GM21619 (cell line): ENCODE measurements at regions not wholly inside any gene's neighbourhood (a gene's known extent, or its start where the extent isn't known, plus 50 kb on each side); places are given as distances from the start of the nearest gene placed in this dataset.
"Not testable (repeated sequence)": the region's sequence is repeated elsewhere in the genome, so short reads cannot be mapped to it uniquely, and the experiment has no call there.

ENCODE experiments used
- ATAC-seq: cut with Tn5 transposase; IDR thresholded peaks from one replicate; pipeline ENCODE4 v1.9.1; 2021; ENCODE audit not compliant: unreplicated experiment

- ATAC-seq: no peak
Observed at GRCh38 chr18:56489893-56490292, 148.5 kb downstream of the TXNL1 start.

DNA sequence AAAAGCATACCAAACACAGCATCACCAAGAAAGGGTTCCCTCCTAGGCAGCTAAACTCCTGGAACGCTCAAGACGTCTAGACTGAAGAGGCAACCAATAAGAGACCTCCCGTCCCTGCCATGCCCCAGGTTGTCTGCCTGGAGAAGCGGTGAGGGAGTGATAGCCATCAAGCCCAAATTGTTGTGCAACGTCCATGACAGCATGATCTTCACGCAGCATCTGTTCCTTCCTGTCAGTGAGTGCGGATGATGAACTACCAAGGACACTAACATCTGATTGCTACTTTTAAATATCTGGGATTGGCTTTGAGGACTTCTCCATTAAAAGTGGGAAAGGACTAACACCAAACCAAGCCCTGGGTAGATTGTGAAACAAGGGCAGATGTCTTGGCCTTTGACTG, 149.7 kb downstream of the TXNL1 start:
- ATAC-seq: no peak

- ATAC-seq: no peak
Observed at GRCh38 chr18:56487801-56488200, 150.6 kb downstream of the TXNL1 start.

DNA sequence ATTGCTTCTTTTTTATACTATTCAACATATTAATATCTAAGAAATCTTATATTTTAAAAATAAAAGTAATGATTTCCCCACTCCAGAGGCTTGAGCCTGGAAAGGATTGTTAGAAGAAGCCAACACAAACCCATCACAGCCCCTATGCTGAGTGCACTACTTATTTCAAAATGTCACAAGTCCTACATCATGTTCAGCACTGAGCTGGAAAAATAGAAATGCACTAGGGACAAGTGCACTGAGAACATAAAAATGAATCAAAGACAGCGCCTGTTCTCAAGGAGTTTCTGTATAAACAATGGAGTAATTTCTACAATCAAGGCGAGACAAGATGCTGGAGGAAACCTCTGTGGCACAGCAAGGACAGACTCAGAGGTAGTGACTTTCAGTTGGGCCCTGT, 155.0 kb downstream of the TXNL1 start:
- no peak for ATAC-seq

DNA sequence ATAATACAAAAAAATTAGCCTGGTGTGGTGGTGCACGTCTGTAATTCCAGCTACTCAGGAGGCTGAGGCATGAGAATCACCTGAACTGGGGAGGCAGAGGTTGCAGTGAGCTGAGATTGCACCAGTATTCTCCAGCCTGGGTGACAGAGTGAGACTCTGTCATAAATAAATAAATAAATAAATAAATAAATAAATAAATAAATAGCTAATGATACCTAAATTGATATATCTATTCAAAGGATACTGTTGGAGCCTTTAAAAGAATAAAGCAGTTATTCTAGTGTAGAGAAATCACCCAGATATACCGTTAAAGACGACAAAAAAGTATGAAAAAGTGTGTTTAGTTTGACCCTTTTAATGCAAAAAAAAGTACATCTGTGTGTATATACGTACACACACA, 155.6 kb downstream of the TXNL1 start:
- not testable (repeated sequence) for ATAC-seq

- no peak for ATAC-seq
Observed at GRCh38 chr18:56481751-56482150, 156.6 kb downstream of the TXNL1 start.

DNA sequence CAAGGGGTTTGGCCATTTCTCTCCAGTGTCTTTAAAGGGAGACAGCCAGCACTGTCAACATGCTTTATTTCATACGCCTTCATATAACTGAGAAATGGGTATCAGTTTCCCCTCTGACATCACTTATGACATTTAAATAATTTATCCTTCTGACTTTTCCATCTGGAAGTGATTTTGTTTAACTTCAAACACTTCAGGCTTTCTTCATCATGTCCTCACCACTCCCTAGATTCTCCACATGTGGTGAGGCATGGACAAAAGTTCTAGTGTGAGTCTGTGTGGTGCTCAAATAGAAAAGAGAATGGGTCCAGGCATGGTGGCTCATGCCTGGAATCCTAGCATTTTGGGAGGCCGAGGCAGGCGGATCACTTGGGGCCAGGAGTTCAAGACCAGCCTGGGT, 158.6 kb downstream of the TXNL1 start:
- ATAC-seq: no peak

GRCh38 chr18:56475250-56475649, 163.1 kb downstream of the TXNL1 start:
- ATAC-seq: no peak

- ATAC-seq: no peak
Observed at GRCh38 chr18:56473400-56474024, 164.9 kb downstream of the TXNL1 start.

GRCh38 chr18:56470406-56471351, 167.7 kb downstream of the TXNL1 start:
- ATAC-seq: no peak

- no peak for ATAC-seq
Observed at GRCh38 chr18:56469582-56469981, 168.8 kb downstream of the TXNL1 start.

DNA sequence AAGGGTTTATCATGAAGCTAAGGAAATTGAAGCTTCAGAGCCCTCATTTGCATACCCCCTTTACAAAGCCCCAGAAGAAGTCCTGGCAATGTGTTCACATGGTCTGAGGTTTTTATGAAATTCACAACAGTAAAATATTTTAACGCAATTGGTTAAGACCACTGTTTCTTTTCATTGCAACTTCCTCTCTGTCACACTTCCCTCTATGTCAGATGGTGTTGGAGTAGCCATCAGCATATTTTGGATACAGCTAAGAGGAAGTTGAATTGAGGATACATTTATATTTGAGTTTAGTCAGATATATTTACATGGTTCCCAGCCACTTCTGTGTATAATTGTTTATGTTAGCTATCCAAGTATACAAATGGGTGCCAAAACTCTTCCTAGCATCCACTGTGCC, 170.0 kb downstream of the TXNL1 start:
- no peak for ATAC-seq

DNA sequence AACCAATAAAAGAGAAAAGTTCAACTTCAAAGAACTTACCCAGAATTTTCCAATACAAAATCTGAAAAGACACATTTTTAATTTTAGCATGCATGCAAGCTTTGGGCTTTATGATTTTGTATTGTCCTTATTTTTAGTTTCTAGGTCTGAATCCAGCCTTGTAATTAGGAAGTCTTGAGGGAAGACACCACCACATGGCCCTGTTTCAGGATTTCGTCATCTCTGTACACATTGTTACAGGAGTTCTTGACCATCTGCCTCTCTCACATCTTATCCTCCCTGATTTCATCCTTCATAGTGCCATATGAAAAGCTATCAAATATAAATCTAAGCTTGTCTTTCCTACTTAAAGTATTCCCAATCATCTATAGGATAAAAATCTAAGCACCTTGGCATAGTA, 176.1 kb downstream of the TXNL1 start:
- ATAC-seq: no peak

GRCh38 chr18:56461151-56461550, 177.2 kb downstream of the TXNL1 start:
- no peak for ATAC-seq

DNA sequence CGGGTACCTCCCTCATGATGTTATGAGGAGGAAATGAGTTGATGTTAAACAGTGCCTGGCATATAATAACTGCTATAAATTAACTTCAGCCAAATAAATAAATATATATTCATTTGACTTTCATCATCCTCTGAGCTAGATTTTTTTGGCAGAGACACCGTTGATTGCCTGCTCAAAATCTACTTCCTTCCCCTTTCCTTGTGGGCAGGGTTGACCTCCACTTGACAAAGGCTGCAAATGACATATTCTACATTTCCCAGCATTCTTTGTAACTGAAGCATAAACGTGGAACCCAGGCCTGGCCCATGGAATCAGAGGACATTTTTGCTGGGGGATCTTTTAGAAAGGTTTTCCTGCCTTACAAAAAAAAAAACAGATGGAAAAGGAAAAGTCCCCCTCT, 177.8 kb downstream of the TXNL1 start:
- no peak for ATAC-seq

DNA sequence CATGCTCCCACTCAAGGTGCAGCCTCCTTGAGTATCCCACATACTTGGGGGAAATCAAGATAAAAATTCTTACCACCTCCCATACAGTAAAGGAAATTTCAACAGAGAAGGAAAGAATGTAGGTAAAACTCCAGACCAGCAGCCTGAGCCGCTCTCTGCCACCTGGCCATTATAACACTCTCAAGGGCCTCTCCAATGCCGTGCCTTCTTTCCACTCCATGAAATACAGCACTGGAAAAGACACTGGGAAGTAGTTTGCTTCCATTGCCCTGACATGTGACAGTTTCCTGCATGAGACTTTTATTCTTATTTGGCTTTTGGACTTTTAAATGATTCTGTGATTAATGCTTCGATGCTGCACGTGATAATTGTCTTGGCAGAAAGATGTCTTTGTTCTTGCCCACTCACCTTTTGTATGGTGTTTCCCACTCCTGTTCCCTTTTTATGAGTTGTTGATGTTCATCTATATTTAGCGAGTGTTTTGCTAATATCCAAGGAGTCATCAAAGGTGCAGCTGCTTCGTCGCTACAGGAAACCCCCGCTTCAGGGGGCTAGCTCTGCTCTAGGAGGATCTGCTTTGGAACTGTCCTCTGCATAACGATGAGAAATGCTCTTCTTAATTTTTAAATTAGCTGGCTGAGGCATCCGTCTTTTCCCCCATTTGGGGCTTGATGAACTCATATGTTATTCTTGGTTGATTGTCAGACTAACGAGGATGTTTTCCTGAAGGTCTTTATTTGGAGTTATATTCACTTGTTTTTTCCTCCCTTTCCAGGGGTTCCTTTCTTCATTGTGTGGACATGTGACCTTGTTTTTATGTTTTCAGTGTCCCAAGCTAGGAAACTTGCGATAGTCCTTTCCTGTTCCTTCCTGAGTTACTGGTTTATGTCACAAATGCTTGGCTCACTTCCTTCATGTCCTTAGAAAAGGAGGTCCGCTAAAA, 179.4 kb downstream of the TXNL1 start:
- no peak for ATAC-seq

DNA sequence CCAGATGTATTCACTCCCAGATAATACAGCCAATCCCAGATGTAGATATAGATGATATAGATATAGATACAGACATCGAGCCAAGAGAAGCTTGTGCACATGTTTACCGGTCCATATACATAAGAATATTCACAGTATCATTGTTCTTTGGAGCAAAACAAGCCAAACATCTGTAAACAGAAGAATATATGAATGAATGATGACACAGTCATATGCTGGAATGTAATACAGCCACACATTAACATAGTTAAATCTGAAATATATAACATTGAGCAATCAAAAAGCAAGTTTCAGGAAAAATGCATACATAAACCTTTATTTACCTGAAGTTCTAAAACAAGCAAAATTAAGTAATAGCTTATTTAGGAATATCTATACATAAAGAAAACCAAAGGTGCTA, 182.5 kb downstream of the TXNL1 start:
- no peak for ATAC-seq

DNA sequence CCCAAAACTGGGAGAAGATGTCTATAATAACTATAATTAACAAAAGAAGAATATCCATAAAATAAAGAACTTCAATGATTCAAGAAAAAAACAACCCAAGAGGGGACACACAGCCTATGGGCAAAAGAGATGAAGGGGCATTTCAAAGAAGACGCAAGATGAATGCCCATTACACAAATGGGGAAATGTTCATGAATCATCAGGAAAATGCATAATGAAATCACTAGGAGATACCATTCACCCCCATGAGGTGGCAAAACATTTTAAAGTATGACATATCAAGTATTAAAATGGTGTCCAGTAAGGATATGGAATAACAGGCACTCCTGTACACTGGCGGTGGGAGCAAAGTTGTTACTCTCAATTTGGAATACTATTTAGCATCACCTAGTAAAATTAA, 183.3 kb downstream of the TXNL1 start:
- no peak for ATAC-seq

- ATAC-seq: no peak
Observed at GRCh38 chr18:56453631-56454030, 184.8 kb downstream of the TXNL1 start.

- ATAC-seq: no peak
Observed at GRCh38 chr18:56451188-56451587, 187.2 kb downstream of the TXNL1 start.

- ATAC-seq: no peak
Observed at GRCh38 chr18:56448751-56449150, 189.6 kb downstream of the TXNL1 start.
